HG02840 (cell line): ENCODE measurements at regions not wholly inside any gene's neighbourhood (a gene's known extent, or its start where the extent isn't known, plus 50 kb on each side); places are given as distances from the start of the nearest gene placed in this dataset.
"Not testable (repeated sequence)": the region's sequence is repeated elsewhere in the genome, so short reads cannot be mapped to it uniquely, and the experiment has no call there.

Experiments
- ATAC-seq: cut with Tn5 transposase; IDR thresholded peaks from one replicate; pipeline ENCODE4 v1.9.1; 2021; ENCODE audit warnings: mild to moderate bottlenecking, moderate library complexity, moderate number of reproducible peaks; ENCODE audit not compliant: unreplicated experiment, low FRiP score

DNA sequence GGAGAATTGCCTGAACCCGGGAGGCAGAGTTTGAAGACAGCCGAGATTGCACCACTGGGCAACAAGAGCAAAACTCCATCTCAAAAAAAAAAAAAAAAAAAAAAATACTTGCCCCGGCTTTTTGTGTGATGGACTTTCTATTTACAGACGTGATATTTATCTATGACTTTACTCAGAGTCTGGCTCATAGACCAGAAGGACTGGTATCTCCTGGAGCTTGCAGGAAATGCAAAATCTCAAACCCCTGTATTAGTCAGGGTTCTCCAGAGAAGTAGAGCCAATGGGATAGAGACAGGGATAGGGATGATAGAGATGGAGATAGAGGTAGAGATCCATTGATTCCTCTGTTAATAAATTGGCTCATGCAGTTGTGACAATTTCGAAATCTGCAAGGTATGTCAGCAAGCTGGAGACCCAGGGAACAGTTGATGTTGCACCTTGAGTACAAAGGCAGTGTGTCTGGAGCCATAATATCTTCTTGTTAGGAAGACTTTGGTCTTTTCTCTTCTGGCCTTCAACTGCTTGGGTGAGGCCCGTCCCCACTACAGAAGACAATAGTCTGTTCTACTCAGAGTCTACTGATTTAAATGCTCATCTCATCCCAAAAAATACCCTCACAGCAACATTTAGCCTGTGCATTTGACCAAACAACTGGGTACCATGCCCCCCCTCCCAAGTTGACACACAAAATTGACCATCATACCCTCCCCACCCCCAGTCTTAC is 195.4 kb upstream of the MSX2 start:
- no peak for ATAC-seq

DNA sequence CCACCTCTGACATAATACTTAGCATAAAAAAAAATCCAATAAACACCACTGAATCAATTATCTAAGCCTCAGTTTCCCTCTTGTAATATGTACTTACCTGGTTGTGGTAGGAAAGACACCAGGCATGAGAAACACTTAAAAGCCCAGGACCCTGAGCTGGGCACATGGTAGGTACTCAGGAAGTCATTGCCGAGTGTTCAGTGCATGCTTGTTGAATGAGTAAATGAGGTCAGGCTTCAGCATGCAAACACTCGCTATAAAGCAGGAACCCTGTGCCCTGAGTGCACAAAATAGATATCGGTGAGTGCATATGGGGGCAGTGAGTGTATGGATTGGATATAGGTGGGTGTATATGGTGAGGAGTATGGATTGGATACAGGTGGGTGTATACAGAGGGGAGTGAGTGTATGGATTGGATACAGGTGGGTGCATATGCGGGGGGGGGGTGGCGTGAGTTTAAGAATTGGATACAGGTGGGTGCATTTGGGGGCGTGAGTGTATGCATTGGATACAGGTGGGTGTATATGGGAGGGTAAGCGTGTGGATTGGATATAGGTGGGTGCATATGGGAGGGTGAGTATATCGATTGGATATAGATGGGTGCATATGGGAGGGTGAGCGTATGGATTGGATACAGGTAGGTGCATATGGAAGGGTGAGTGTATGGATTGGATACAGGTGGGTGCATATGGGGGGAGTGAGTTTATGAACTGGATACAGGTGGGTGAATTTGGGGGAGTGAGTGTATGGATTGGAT is 194.3 kb upstream of the MSX2 start:
- no peak for ATAC-seq

DNA sequence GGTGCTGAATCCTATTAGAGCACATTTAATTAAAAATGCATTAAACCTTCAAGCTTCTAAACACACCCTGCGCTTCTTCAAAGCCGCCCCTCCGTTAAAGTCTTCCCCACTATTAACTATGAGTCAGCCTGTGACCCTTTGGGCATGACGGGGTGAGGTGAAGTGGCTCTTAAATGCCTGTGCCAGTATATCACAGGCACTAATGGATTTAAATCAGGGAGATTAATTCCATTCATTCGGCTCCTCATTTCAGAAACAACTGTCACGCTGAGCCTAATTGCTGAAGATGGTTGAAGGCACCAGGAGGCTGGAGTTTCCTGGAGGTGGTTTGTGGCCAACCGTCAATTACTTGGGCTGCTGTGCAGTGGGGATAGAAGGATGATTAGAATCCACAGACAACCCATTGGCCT is 192.6 kb upstream of the MSX2 start:
- ATAC-seq = no peak

DNA sequence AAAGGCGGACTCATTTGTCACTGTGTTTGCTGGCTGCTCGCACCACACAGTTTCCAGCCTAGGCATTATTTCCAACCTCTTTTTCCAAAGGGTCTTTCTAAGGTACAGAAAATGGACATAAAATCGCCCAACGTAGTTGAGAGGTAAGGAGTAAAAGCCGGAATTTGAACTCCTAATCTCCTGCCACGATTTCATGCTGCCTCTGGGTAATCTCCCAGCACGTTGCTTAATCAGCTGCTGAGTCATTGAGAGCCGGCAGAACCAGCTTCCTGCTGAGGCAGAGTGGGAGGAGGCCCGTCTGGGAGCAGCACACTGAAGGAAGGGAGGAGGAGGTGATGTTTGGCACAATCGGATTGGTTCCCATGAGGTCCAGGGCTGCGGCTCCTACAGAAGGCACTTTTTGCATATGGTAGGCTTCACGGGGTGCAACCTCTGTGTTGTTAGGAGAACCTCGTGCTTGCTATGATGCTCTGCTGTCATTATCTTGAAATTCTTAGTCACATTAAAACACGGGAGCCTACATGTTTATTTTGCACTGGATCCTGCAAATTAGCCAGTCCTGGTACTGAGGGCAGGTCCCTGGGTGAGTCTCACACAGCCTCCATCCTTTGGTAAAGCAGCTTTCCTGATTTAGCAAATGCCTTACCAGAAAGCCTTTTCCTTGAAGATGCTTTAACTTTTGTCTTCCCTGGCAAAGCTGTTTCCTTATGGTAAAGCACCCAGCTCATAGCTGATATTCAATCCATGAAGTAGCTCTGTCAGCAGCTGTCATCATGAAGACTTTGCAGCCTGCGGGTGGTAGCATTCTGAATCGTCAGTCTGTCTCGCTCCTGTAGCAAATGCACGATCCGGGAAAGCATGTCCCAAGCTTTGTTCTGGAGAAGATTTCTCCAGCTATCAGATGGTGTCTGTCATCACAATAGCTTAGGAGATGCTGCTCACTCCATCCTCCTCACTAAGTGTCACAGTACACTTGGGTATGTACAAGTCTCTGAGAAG is 191.6 kb upstream of the MSX2 start:
- no peak for ATAC-seq

DNA sequence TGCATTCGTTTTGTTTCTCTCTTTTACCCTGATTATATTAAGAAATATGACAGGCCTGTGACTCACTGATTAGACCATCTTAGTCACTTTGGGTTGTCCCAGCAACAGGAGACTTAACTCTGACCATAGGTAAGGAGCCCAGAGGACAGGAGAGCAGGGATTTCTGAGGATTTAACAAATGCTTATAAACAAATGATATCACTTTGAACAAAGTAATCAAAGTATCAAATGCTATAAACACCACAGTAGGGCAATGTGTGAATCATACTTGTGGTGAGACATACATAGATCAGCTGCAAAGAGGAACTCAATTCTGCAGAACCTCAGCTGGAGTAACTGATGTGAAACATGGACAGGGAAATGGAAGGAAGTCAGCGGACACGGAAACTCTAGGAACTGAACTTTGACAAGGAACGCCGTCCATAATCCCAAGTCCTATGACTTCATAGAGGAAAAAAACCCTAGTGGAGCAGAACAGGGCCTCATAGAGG is 190.6 kb upstream of the MSX2 start:
- ATAC-seq = no peak

DNA sequence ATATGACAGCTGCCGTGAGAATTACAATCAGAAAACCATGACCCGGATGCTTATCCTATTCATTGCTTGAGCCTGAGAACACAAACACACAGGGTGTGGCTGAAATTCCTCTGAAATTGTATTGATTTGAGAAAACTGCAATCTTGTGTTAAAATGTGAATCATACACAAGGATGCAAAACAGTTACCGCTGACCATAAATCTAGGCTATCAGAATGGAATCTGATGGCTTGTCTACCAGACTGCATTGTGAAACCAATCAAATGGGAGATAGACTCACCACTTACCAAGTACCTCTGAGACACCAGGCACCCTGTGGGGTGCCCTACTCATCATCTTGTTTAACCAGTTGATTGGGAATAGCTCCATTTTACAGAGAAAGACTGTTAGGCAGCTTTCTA is 188.7 kb upstream of the MSX2 start:
- ATAC-seq = no peak

DNA sequence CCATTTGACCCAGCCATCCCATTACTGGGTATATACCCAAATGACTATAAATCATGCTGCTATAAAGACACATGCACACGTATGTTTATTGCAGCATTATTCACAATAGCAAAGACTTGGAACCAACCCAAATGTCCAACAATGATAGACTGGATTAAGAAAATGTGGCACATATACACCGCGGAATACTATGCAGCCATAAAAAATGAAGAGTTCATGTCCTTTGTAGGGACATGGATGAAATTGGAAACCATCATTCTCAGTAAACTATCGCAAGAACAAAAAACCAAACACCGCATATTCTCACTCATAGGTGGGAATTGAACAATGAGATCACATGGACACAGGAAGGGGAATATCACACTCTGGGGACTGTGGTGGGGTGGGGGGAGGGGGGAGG is 184.6 kb upstream of the MSX2 start:
- ATAC-seq = not testable (repeated sequence)

DNA sequence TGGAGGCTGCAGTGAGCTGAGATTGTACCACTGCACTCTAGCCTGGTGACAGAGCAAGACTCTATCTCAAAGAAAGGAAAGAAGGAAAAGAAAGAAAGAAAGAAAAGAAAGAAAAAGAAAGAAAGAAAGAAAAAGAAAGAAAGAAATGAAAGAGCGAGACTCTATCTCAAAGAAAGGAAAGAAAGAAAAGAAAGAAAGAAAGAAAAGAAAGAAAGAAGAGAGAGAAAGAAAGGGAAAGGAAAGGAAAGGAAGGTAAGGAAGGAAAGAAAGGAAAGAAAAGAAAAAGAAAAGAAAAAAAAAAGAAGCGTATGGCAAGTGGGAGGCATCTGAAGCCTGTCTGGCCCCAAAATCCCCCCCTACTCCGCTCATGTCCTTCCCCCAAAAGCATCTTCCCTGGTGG is 182.3 kb upstream of the MSX2 start:
- no peak for ATAC-seq

DNA sequence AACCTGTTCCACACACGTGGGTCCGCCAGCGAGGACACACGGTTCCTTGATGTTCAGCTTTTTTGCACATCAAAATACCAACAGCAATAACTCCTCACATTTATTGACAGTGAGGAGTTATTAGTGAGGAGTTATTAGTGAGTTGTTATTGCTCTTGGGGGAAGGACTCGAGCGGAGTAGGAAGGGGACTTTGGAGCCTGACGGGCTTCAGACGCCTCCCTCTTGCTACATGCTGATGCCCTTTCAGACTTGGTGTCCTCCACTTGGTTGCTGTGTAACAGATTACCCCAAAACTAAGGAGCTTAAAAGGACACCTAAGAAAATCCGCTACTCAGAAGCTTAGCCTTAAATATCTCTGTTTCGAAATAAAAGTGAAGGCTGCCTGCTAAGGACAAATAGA is 181.9 kb upstream of the MSX2 start:
- ATAC-seq = no peak

DNA sequence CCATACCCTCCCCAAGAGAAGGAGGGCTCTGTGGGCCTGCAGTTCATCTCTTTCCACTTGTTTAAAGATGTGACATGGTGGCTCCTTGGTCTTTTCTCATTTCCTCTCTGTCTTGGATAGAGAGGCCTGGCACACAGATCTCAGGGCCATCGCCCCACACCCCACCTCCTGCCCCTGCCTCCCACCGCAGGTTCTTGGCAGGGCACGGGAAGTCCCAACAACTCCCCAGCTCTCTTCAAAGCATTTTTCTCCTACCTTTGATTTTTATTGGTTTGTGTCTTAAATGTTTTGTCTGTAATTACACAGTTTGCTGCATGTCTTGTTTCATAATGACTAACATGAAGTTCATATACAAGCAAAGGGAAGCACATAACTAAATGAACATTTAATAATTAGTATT is 178.5 kb upstream of the MSX2 start:
- no peak for ATAC-seq

DNA sequence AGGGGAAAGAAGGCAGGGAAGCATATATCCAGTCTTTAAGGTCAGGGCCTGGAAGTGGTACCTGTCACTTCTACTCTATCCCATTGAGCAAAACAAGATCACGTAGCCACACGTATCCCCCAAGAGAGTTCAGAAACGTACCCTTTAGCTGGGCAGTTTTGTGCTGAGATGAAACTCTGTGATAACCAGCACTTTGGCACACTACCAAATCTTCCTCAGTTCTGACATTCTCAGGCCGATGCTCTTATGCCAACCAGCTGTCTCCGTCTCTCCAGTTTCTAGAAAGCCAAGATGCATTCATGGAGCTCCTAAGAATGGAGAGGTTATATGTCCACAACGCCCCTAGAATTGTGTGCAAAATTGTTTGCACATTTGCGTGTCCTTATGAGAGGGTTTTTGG is 176.6 kb upstream of the MSX2 start:
- ATAC-seq = no peak

DNA sequence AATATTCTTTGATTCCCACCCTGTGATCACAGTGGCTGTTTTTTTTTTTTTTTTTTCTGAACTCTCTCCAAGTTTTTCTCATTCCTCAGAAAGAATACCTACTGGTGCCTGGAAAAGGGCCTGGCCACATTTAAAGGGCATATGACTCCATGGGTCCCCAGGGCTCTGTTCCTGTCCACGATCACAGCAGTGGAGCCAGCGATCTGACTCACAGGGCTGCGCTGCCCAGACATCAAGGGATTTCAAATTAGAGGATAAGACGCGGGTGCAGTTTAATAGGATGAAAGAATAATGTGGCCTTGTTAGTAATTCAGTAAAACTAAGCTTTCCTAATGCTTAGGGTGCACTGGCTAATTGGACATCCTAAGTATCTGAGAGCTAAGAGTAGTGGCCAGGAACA is 175.1 kb upstream of the MSX2 start:
- no peak for ATAC-seq

DNA sequence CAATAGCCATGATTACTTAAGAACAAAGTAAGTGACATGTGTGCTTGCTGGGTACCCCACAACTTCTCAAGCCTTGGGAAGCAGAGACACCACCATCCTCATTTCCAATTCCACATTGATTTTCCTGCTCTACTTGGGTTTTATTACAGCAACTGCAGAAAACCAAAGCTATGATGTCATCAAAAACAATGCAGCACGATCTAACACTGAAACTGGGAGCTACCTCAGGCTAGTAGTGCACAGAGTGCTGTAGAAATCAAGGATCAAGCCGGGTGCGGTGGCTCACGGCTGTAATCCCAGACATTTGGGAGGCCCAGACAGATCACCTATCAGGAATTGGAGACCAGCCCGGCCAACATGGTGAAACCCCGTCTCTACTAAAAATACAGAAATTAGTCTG is 174.4 kb upstream of the MSX2 start:
- ATAC-seq = no peak

DNA sequence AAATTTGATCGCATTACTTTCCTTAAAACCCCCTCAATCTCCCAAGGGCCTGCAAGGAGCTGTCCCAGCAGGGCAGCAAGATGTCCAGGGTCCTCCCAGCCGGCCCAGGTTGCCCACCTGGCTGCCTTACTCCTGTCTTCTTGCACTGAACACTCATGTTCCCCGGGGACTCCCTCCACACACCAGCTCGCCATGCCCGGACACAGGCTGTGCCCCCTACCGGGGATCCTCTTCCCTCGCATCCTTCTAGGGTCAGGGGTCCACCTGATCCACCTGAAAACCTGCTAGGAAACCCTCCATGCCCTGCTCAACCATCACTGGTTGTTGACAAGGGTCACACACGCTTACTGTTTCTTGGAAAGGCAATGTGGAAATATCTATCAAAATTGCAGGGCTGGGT is 172.0 kb upstream of the MSX2 start:
- no peak for ATAC-seq

DNA sequence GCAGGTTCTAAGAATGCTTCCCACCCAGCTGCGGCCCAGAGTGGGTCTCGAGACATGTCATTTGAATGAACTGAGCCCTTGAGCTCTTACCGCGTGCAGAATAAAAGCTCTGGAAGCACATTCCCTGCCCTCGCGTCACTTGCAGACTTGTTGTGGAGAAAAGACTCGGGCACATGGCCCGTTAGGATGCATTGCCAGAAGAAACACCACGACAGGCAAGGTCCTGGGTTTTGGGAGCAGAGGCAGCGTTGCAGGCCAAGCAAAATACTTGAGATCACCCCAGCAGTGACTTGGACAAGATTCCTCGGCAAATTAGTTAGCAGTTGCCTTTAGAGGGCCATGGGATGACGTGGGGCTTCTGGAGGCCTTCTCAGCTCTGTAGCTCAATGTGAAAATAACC is 170.8 kb upstream of the MSX2 start:
- ATAC-seq = no peak

DNA sequence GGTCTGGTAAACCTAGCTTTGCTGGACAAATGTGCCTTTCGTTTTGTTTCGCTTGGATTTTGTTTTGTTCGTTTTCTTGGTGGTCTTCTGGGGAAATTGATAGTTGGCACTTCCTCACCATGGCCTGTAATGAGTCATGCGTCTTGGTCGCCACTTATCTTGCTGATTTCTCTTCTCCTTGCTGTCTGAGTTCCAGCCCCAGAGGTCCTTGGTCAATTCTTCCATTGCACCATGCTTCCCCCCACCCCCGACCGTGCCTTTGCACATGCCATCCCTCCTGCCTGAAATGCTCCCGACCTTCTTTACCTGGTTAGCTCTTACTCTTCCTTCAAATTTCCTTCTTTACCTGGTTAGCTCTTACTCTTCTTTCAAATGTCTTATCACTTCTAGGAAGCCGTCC is 168.7 kb upstream of the MSX2 start:
- no peak for ATAC-seq

DNA sequence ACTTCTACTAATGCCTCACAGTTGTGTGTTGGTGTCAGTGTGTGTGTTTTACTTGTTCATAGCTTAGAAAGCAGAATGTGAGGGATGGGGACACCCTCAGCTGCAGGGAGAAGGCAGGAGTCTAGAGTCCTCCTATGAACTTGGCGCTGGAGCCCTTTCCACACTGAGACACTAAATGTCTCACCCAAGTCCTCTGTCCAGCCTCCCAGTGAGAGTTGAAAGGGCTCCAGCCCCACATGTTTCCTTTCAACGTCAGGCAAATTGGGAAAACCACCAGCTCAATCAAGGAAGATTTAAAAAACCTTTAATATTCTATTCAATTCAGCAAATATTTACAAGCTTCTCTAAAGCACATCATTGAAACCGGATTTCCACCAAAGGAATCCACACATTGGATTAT is 167.6 kb upstream of the MSX2 start:
- ATAC-seq = no peak

DNA sequence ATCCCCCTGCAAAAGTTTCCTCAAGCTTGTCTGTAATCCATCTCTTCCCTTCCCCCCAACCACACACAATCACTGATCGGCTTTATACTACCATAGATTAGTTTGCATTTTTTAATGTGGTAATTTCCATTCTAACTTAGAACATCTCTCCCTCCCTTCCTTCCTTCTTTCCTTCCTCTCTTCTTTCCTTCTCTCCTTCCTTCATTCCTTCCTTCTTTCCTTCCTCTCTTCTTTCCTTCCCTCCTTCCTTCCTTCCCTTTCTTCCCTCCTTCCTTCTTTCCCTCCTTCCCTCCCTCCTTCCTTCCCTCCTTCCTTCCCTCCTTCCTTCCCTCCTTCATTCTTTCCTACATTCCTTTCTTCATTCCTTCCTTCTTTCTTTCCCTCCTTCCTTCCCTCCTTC is 166.2 kb upstream of the MSX2 start:
- ATAC-seq = no peak

DNA sequence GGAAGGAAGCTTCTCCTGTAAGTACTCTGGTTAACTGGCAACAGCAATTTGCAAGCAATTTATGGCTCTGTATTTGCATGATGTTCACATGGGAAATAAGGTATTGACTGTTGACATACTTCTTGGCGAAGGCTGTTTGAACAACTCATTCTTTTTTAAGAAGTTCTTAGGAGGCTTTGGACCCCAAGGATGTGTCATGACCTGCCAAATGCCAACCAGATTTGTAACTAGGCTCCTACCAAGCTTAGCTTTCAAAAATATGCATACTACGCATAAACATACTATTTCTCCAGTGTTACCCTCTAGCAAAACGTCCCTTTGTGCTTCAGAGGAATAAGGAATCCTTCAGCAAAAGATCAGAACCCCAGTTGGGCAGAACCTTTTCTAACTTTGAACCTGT is 165.2 kb upstream of the MSX2 start:
- ATAC-seq = no peak

DNA sequence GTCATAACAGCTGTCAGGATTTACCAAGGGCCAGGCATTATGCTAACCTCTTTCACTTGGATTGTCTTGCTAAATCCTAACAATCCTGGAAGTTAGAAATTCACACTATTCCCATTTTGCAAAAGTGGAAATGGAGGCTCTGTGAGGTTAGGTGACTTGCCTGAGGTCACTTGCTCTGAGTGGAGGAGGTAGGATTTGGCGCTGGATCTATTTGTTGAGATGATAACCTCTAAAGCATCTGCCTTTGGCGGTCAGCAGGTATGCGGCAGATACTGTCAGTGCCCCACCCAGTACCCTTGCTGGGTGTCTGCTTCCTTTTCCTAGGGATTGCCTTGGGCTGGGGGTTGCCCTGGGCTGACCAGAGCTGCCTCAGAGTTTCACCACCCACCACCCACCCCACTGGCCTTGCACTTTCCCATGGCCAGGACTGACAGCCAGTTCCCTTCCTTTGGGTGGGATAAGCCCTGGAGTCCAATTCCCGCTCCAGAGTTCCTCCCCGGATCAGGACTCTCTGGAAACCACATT is 164.8 kb upstream of the MSX2 start:
- no peak for ATAC-seq

DNA sequence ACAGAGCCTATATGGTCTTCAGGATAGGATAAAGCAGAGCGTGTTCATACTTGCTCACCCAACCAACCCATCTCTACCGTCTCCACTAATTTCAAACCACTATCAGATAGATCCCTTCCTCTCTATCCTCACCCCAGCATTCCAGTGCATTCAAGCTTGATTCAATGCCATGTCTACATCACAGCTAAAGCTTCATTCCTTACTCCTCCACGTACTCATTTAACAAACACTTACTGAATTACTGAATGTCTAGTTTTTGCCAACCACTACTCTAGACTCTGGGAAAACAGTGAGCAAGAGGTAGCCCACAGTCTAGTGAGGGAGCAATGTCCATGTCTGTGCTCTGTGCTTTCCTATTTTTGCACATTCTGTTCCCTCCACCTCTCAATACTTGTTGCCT is 163.5 kb upstream of the MSX2 start:
- ATAC-seq = no peak
